22Rv1 (cell line): ENCODE measurements at regions not wholly inside any gene's neighbourhood (a gene's known extent, or its start where the extent isn't known, plus 50 kb on each side); places are given as distances from the start of the nearest gene placed in this dataset.

Source experiments
- ZFX ChIP-seq: fragments of 450-650 bp; IDR thresholded peaks from 2 replicates; pipeline ENCODE4 v1.6.1; 2017; ENCODE audit warnings: antibody characterized with exemption, borderline replicate concordance
- TF ChIP-seq, protein P1 (sequence below): fragments of 450-650 bp; IDR thresholded peaks from 2 replicates; pipeline ENCODE4 v1.5.1; 2017; ENCODE audit warnings: mild to moderate bottlenecking

DNA sequence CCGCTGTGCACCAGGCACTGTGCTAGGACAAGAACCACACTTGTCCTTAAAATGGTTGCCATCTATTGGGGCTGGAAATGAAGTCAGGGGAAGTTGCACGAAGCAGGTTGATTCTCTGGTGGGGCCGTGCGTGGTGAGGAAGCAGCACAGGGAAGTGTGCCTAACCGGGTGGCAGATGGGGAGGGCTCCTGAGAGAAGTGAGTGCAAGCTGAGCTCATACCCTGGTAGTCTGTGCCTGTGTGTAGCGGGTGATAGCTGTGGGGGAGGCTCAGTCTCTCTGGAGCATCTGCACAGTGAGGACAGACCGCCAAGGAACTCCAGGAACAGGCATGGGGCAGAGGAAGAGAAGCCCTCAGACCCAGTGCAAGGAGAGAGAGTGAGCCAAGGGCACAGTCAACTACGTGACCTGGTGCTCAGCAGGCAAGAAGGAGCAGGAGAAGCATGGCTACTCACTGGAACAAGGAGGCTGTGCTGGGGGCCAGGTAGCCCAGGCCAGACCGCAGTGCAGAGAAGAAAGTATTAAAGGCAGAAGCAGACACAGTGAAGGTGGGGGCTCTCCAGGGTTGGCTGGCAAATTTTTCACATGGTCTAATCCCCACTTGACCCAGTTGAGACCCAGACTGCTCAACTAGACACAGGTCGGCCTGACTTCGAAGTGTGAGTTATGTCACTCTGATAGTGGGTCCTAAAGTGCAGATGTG lies 155.0 kb downstream of the CDH26 start:
- TF ChIP-seq, protein P1, sequence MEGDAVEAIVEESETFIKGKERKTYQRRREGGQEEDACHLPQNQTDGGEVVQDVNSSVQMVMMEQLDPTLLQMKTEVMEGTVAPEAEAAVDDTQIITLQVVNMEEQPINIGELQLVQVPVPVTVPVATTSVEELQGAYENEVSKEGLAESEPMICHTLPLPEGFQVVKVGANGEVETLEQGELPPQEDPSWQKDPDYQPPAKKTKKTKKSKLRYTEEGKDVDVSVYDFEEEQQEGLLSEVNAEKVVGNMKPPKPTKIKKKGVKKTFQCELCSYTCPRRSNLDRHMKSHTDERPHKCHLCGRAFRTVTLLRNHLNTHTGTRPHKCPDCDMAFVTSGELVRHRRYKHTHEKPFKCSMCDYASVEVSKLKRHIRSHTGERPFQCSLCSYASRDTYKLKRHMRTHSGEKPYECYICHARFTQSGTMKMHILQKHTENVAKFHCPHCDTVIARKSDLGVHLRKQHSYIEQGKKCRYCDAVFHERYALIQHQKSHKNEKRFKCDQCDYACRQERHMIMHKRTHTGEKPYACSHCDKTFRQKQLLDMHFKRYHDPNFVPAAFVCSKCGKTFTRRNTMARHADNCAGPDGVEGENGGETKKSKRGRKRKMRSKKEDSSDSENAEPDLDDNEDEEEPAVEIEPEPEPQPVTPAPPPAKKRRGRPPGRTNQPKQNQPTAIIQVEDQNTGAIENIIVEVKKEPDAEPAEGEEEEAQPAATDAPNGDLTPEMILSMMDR: no peak
- TF ChIP-seq ZFX: no peak
